ENCODE measurements at regions not wholly inside any gene's neighbourhood (a gene's known extent, or its start where the extent isn't known, plus 50 kb on each side); places are given as distances from the start of the nearest gene placed in this dataset.

DNA sequence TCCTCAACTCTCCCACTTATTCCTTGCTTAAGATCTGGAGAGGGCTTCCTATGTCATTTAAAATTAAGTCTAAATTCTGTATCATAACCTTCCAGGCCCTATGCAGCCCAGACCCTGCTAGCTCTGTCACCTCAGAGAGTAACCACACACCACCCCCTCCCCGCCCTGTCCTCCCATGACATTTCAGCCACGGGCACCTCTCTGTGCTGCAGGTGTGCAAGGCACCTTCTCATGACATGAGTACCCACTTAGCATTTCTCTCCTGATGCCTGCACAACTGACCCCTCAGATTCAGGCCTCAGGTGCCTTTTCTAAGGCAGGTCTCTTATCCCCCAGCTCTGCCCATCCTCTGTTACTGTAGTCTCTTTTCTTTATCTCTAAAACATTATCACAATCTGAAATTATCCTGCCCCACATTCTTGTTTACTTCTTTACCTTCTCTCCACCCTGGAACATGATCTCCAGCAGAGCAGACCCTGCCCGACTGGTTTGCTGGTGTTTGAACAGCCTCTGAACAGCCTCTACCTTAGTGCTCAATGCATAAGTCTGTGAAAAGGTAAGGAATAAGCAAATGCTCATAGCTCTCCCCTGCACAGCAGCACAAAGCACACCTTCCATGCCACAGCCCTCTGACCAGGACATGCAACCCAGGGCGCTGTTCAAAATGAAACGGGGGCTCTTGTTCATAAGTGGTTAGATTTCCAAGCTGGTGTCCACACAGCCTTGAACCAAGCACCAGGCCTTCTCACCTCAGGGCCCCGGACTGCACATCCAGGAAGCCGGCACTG lies 196.1 kb upstream of the B3GAT1 start:
- H3K27ac ChIP-seq (ENCODE audit: low read length in 2 of 2), result no peak overlapping the region
- CTCF ChIA-PET, result no interaction called here
- H3K36me3 ChIP-seq (replicated peaks in 1 of 2; ENCODE audit: control extremely low read depth in 1 of 2, control insufficient read depth in 1 of 2, extremely low read depth in 1 of 2, insufficient read depth in 2 of 2, low read length in 1 of 2), result no peaks in the 10 kb centered on the region
- no peaks in the 10 kb centered on the region for H3K79me2 ChIP-seq (ENCODE audit: control insufficient read depth, insufficient read depth, low read length)
- Mint-ChIP-seq H3K9me3 (ENCODE audit: insufficient read depth) (no peaks in the 10 kb centered on the region), H3K4me1 (no peaks in the 10 kb centered on the region), H3K4me3 (no peak overlapping the region), H3K27me3 (peaks cover 12% of the 10 kb centered on the region), H3K27ac (no peak overlapping the region)
- 81% methylated on average over 6 of the region's 7 CpGs for WGBS (ENCODE audit: insufficient coverage)
- H4K20me1 ChIP-seq (ENCODE audit: control insufficient read depth, insufficient read depth, low read length, poor library complexity, severe bottlenecking), result no peaks in the 10 kb centered on the region
- DNase-seq (no peak), ATAC-seq (ENCODE audit: low read depth) (no peak)
- H3K4me1 ChIP-seq (ENCODE audit: control insufficient read depth in 2 of 2, insufficient read depth in 2 of 2, low read length in 2 of 2), result no peaks in the 10 kb centered on the region
- H3K4me2 ChIP-seq (replicated peaks; ENCODE audit: low read depth, low read length, poor library complexity, severe bottlenecking), result no peak overlapping the region
- no peak overlapping the region for H3K9ac ChIP-seq (ENCODE audit: low read length)
- no peak for TF ChIP-seq EZH2 (IDR thresholded peaks at IDR 0.05; ENCODE audit: borderline replicate concordance, insufficient read depth, low read depth, low read length, poor library complexity, severe bottlenecking)
- TF ChIP-seq, protein P1, sequence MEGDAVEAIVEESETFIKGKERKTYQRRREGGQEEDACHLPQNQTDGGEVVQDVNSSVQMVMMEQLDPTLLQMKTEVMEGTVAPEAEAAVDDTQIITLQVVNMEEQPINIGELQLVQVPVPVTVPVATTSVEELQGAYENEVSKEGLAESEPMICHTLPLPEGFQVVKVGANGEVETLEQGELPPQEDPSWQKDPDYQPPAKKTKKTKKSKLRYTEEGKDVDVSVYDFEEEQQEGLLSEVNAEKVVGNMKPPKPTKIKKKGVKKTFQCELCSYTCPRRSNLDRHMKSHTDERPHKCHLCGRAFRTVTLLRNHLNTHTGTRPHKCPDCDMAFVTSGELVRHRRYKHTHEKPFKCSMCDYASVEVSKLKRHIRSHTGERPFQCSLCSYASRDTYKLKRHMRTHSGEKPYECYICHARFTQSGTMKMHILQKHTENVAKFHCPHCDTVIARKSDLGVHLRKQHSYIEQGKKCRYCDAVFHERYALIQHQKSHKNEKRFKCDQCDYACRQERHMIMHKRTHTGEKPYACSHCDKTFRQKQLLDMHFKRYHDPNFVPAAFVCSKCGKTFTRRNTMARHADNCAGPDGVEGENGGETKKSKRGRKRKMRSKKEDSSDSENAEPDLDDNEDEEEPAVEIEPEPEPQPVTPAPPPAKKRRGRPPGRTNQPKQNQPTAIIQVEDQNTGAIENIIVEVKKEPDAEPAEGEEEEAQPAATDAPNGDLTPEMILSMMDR (IDR thresholded peaks at IDR 0.05), result no peak
- peaks cover 0 to 3% (median 0%) of the 10 kb centered on the region in 3 donors for H3K9me3 ChIP-seq (ENCODE audit: control extremely low read depth in 1 of 3, control insufficient read depth in 2 of 3, insufficient read depth in 1 of 3, low read length in 2 of 3)
- no peak overlapping the region for H3K4me3 ChIP-seq (ENCODE audit: control extremely low read depth in 1 of 5, extremely low read depth in 1 of 5, insufficient read depth in 1 of 5, low read depth in 2 of 5, low read length in 4 of 5)
- intact Hi-C loops (cut with micrococcal nuclease), result no loop called here
- no peaks in the 10 kb centered on the region for H3K27me3 ChIP-seq (replicated peaks in 1 of 4; ENCODE audit: control extremely low read depth in 1 of 4, control insufficient read depth in 3 of 4, insufficient read depth in 4 of 4, low read length in 3 of 4)
- no peak overlapping the region for H2AFZ ChIP-seq (ENCODE audit: insufficient read depth, low read depth, low read length, poor library complexity, severe bottlenecking)
- POLR2A ChIA-PET, result no interaction called here

DNA sequence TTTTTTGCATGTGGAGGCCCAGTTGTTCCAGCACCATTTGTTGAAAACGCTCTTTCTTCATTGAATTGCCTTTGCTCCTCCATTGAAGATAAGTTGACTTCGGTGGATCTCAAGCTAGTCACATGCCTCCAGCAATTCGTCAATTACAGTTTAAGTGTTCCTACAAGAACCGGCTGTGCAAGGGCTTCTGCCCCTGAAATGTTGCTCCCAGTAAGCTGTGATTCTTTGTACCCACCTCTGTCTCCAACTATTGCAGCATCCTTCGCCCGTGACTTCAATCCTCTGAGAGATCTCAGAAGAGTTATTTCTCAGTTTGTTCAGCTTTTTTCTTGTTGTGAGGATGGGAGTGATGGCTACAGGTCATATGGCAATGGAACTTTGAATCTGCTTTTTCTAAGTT lies 194.2 kb upstream of the B3GAT1 start:
- Histone ChIP-seq H3K4me3 (ENCODE audit: control extremely low read depth in 1 of 5, extremely low read depth in 1 of 5, insufficient read depth in 1 of 5, low read depth in 2 of 5, low read length in 4 of 5) (no peak overlapping the region), H3K9me3 (ENCODE audit: control extremely low read depth in 1 of 3, control insufficient read depth in 2 of 3, insufficient read depth in 1 of 3, low read length in 2 of 3) (peaks cover 0 to 3% (median 0%) of the 10 kb centered on the region in 3 donors), H2AFZ (ENCODE audit: insufficient read depth, low read depth, low read length, poor library complexity, severe bottlenecking) (no peak overlapping the region), H3K9ac (ENCODE audit: low read length) (no peak overlapping the region), H4K20me1 (ENCODE audit: control insufficient read depth, insufficient read depth, low read length, poor library complexity, severe bottlenecking) (no peaks in the 10 kb centered on the region), H3K36me3 (replicated peaks in 1 of 2; ENCODE audit: control extremely low read depth in 1 of 2, control insufficient read depth in 1 of 2, extremely low read depth in 1 of 2, insufficient read depth in 2 of 2, low read length in 1 of 2) (no peaks in the 10 kb centered on the region), H3K27ac (ENCODE audit: low read length in 2 of 2) (no peak overlapping the region), H3K4me1 (ENCODE audit: control insufficient read depth in 2 of 2, insufficient read depth in 2 of 2, low read length in 2 of 2) (no peaks in the 10 kb centered on the region), H3K79me2 (ENCODE audit: control insufficient read depth, insufficient read depth, low read length) (no peaks in the 10 kb centered on the region), H3K4me2 (replicated peaks; ENCODE audit: low read depth, low read length, poor library complexity, severe bottlenecking) (no peak overlapping the region), H3K27me3 (replicated peaks in 1 of 4; ENCODE audit: control extremely low read depth in 1 of 4, control insufficient read depth in 3 of 4, insufficient read depth in 4 of 4, low read length in 3 of 4) (no peaks in the 10 kb centered on the region)
- DNase-seq, result no peak
- H3K9me3 Mint-ChIP-seq (ENCODE audit: insufficient read depth), result no peaks in the 10 kb centered on the region
- TF ChIP-seq, protein P1 (IDR thresholded peaks at IDR 0.05), result no peak
- no peak for TF ChIP-seq EZH2 (IDR thresholded peaks at IDR 0.05; ENCODE audit: borderline replicate concordance, insufficient read depth, low read depth, low read length, poor library complexity, severe bottlenecking)
- H3K4me3 Mint-ChIP-seq, result no peak overlapping the region
- 81% methylated on average over 6 of the region's 6 CpGs for WGBS (ENCODE audit: insufficient coverage)
- POLR2A ChIA-PET, result no interaction called here
- intact Hi-C loops (cut with micrococcal nuclease), result no loop called here
- ATAC-seq (ENCODE audit: low read depth), result no peak
- H3K27me3 Mint-ChIP-seq, result peaks cover 25% of the 10 kb centered on the region
- CTCF ChIA-PET, result no interaction called here
- no peak overlapping the region for H3K27ac Mint-ChIP-seq
- no peaks in the 10 kb centered on the region for H3K4me1 Mint-ChIP-seq
